SK-N-MC (cell line): ENCODE measurements at regions not wholly inside any gene's neighbourhood (a gene's known extent, or its start where the extent isn't known, plus 50 kb on each side); places are given as distances from the start of the nearest gene placed in this dataset.
"Not testable (repeated sequence)": the region's sequence is repeated elsewhere in the genome, so short reads cannot be mapped to it uniquely, and the experiment has no call there.

ENCODE experiments used
- EZH2 ChIP-seq: fragments of 200-600 bp; sonication (generic); IDR thresholded peaks from one replicate; pipeline ENCODE4 v1.6.1; 2017; ENCODE audit warnings: antibody characterized with exemption
- FOXP2 ChIP-seq: optimal IDR thresholded peaks from 2 replicates; pipeline ENCODE3; 2011; ENCODE audit warnings: mild to moderate bottlenecking, moderate library complexity; ENCODE audit not compliant: insufficient read depth; ENCODE audit errors: extremely low read length, control extremely low read depth
- POLR2AphosphoS5 ChIP-seq: IDR thresholded peaks from 2 replicates; pipeline ENCODE4 v1.6.1; 2012; ENCODE audit warnings: mild to moderate bottlenecking, low read depth, low read length, borderline replicate concordance

DNA sequence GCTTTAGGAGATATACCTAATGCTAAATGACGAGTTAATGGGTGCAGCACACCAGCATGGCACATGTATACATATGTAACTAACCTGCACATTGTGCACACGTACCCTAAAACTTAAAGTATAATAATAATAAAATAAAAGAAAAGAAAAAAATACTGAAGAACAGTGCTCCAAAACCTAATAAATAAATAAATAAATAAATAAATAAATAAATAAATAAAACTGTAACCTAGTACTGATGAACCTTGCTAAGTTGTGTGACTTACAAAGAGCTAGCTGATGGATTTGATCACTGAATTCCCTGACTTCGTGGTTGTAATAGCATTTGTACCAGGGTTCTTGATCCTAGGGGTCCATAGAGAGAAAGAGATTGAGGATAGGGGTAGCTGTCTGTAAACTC, 258.6 kb downstream of the HNRNPD start:
- not testable (repeated sequence) for TF ChIP-seq POLR2AphosphoS5, EZH2, FOXP2
